HepG2 (cell line): ENCODE measurements at regions not wholly inside any gene's neighbourhood (a gene's known extent, or its start where the extent isn't known, plus 50 kb on each side); places are given as distances from the start of the nearest gene placed in this dataset.
A peak's percentile ranks its signal among the peaks of the same experiment; 100 is the strongest.

Experiments used
- ATAC-seq: fragments of 200-7000 bp; cut with Tn5 transposase; 3 replicates; pipeline ENCODE4 v1.9.1; 2020; ENCODE audit warnings: mild to moderate bottlenecking, moderate library complexity
- BruUV-seq: library from RNA; stranded (reverse); fragments of 400-500 nt; replicated peaks from 2 replicates; lab custom pipeline; 2021; lab: Mats Ljungman, UMichigan
- CTCF ChIA-PET: fragments of 300-600 bp; formaldehyde crosslinking; extraction: SDS; loops from one replicate; lab custom pipeline; 2021; ENCODE audit warnings: low total read pairs, inconsistent platforms, low intra/inter-chr PET ratio; lab: Yijun Ruan, JAX
- POLR2A ChIA-PET: fragments of 350-600 bp; sonication (Branson Sonifier 250); formaldehyde crosslinking; loops from one replicate; lab custom pipeline; 2020; ENCODE audit warnings: antibody characterized with exemption, inconsistent platforms; lab: Yijun Ruan, JAX
- DNase-seq: peaks from one replicate; pipeline ENCODE4 v3.0.0-alpha.2; 2015; ENCODE audit warnings: low spot score
- FAIRE-seq: peaks from 3 replicates; lab custom pipeline; 2011; peaks lifted over from hg19 to GRCh38; lab: Jason Lieb, UNC
- H2AFZ ChIP-seq: one replicate; pipeline ENCODE4 v1.6.1; 2011; ENCODE audit warnings: low read length, inconsistent platforms
- H3K27ac ChIP-seq: fragments of 300-600 bp; 3 replicates; pipeline ENCODE4 v1.8.0; 2011; ENCODE audit warnings: mixed run types, mild to moderate bottlenecking, mixed read lengths, low read length, inconsistent platforms; ENCODE audit not compliant: insufficient read depth; ENCODE audit errors: extremely low read length
- H3K27me3 ChIP-seq, 2 experiments: fragments of 200-600 bp in 1 of 2; 2 replicates in 1 of 2; 3 replicates in 1 of 2; pipeline versions ENCODE4 v1.6.0 to v1.8.0; 2011; ENCODE audit warnings: low read length in 2 of 2, mild to moderate bottlenecking in 2 of 2, moderate library complexity in 2 of 2, inconsistent platforms in 1 of 2; ENCODE audit not compliant: insufficient read depth in 2 of 2, control insufficient read depth in 1 of 2
- H3K36me3 ChIP-seq, 2 experiments: fragments of 200-600 bp in 1 of 2; replicated peaks in 1 of 2; 2 replicates in 1 of 2; 3 replicates in 1 of 2; pipeline versions ENCODE4 v1.5.1 to v1.8.0; 2011; ENCODE audit warnings: low read length in 2 of 2, inconsistent platforms in 1 of 2; ENCODE audit not compliant: insufficient read depth in 2 of 2, control insufficient read depth in 1 of 2
- H3K4me1 ChIP-seq: 2 replicates; pipeline ENCODE4 v1.5.1; 2012; ENCODE audit warnings: low read length, inconsistent platforms; ENCODE audit not compliant: insufficient read depth
- H3K4me2 ChIP-seq: 2 replicates; pipeline ENCODE4 v1.6.0; 2011; ENCODE audit warnings: low read depth, low read length, inconsistent platforms
- H3K4me3 ChIP-seq, 3 experiments: fragments of 200-600 bp in 1 of 3; sonication (generic), shearing (Covaris generic) in 1 of 3; replicated peaks in 1 of 3; 2 replicates each; pipeline ENCODE4 v1.5.1; 2011 to 2016; ENCODE audit warnings: low read length in 3 of 3, inconsistent platforms in 2 of 3, low read depth in 2 of 3, mild to moderate bottlenecking in 2 of 3, control low read depth in 1 of 3, mixed read lengths in 1 of 3; ENCODE audit not compliant: insufficient read depth in 1 of 3
- H3K79me2 ChIP-seq: one replicate; pipeline ENCODE4 v1.6.1; 2011; ENCODE audit warnings: low read length, inconsistent platforms; ENCODE audit not compliant: insufficient read depth
- H3K9ac ChIP-seq: 2 replicates; pipeline ENCODE4 v1.6.0; 2011; ENCODE audit warnings: mild to moderate bottlenecking, low read depth, low read length, inconsistent platforms; ENCODE audit not compliant: insufficient read depth
- H3K9me3 ChIP-seq: 2 replicates; pipeline ENCODE4 v1.5.1; 2012; ENCODE audit warnings: mild to moderate bottlenecking, low read length
- H4K20me1 ChIP-seq: 2 replicates; pipeline ENCODE4 v1.6.0; 2011; ENCODE audit warnings: inconsistent platforms, mild to moderate bottlenecking, low read length, moderate library complexity; ENCODE audit not compliant: insufficient read depth
- CSRNP1 ChIP-seq: sonication (generic); formaldehyde crosslinking; IDR thresholded peaks from 2 replicates; pipeline ENCODE4 v1.8.1; 2023; ENCODE audit warnings: mild to moderate bottlenecking, missing genetic modification reagents
- HIC2 ChIP-seq: sonication (generic); formaldehyde crosslinking; IDR thresholded peaks from 2 replicates; pipeline ENCODE4 v1.9.0; 2022; ENCODE audit warnings: low read depth, missing genetic modification reagents
- HNRNPLL ChIP-seq: fragments of 200-400 bp; formaldehyde crosslinking; IDR thresholded peaks from 2 replicates; pipeline ENCODE4 v1.6.1; 2017; ENCODE audit warnings: mild to moderate bottlenecking, low read depth, low read length; ENCODE audit not compliant: poor library complexity, severe bottlenecking
- ZBTB14 ChIP-seq: sonication (generic); formaldehyde crosslinking; IDR thresholded peaks from 2 replicates; pipeline ENCODE4 v1.4.0; 2020; ENCODE audit warnings: missing genetic modification reagents
- ZBTB7B ChIP-seq: sonication (generic); formaldehyde crosslinking; IDR thresholded peaks from 2 replicates; pipeline ENCODE4 v1.4.0; 2020; ENCODE audit warnings: missing genetic modification reagents
- ZNF256 ChIP-seq: sonication (generic); formaldehyde crosslinking; conservative IDR thresholded peaks from 2 replicates; pipeline ENCODE4 v1.4.0; 2020; ENCODE audit warnings: missing genetic modification reagents
- ZNF331 ChIP-seq: sonication (generic); formaldehyde crosslinking; IDR thresholded peaks from 2 replicates; pipeline ENCODE4 v1.4.0; 2020; ENCODE audit warnings: missing genetic modification reagents
- ZNF547 ChIP-seq: sonication (generic); formaldehyde crosslinking; IDR thresholded peaks from 2 replicates; pipeline ENCODE4 v1.5.1; 2020; ENCODE audit warnings: mild to moderate bottlenecking, missing genetic modification reagents
- ZNF589 ChIP-seq: sonication (generic); formaldehyde crosslinking; conservative IDR thresholded peaks from 2 replicates; pipeline ENCODE4 v1.8.0; 2022; ENCODE audit warnings: mild to moderate bottlenecking, moderate library complexity, missing genetic modification reagents
- ZNF670 ChIP-seq: sonication (generic); formaldehyde crosslinking; IDR thresholded peaks from 2 replicates; pipeline ENCODE4 v1.8.0; 2022; ENCODE audit warnings: mild to moderate bottlenecking, missing genetic modification reagents, borderline replicate concordance
- WGBS: methylation state at CpG from one replicate; pipeline ENCODE4 v1.1.6; 2017; ENCODE audit warnings: low lambda C conversion rate; 5-methylcytosine and 5-hydroxymethylcytosine counted together
- in situ Hi-C: cut with HindIII; loops from 2 replicates; pipeline ENCODE4 v1.10.0; 2017; ENCODE audit warnings: low pct_unique_long_range_greater_than_20kb; ENCODE audit not compliant: extremely low pct_ligation_motif_present
- intact Hi-C: fragments of 100-400 bp; cut with micrococcal nuclease; formaldehyde crosslinking; loops from one replicate; pipeline ENCODE4 v1.10.0; 2022; ENCODE audit not compliant: unreplicated experiment
- TF ChIP-seq, protein P1 (sequence below): sonication (generic); formaldehyde crosslinking; IDR thresholded peaks from 2 replicates; pipeline ENCODE4 v1.5.0; 2020; ENCODE audit warnings: mild to moderate bottlenecking, missing genetic modification reagents
- TF ChIP-seq, protein P2 (sequence below): sonication (generic); formaldehyde crosslinking; IDR thresholded peaks from 2 replicates; pipeline ENCODE4 v1.8.0; 2022; ENCODE audit warnings: missing genetic modification reagents, low read depth, mild to moderate bottlenecking, borderline replicate concordance

GRCh38 chr2:8574196-8575037 is 107.4 kb upstream of the ID2 start (continued):
- TF ChIP-seq ZNF331, result peak; percentile 48; the same call in 1 of the 2 replicates
- TF ChIP-seq ZNF547, result peak; percentile 84
- peak; percentile 67 for TF ChIP-seq HNRNPLL
- TF ChIP-seq ZNF670 (CRISPR knock-in tag), result peak; percentile 78
- TF ChIP-seq, all 625 proteins: peak for 350

DNA sequence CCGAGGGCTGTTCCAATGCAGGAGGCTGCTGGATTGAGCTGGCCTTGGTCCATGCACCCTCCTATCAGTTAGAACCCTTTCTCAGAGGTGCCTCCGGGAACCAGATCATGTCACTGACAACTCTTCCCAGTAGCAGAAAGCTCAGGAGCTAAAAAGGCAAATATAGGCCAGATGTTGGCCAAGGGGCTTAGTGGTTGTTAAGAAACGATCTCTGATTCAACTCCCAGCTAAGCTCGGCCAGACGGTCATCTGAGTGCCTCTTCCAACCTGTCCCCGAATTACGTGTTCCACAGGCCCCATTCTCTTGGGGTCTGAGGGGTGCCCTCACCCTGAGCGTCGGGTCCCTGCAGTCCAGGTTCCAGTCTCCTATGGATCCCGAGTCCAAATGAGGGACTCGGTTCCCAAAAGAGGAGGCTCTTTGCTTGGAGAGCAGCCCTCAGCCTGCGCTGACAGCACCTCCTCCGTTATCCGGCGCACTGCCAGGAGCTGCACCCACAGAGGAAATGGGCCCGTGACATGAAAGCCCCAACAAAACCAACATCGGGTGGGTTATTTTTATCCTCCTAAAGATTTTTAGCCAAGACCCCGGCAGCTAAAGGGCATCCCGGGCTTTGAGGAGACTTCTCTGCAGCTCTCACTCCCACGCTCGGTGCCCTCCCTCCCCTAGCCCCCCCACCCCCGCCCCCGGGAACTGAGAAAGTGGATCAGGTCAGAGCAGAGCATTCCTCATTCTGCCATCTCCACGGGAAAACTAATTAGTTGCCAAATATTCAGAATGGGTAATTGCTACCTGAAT is 106.6 kb upstream of the ID2 start:
- in situ Hi-C loops, result no loop called here
- peak overlapping the region; percentile 92 for H3K4me2 ChIP-seq
- WGBS, result 50% methylated on average over 23 of the region's 24 CpGs
- TF ChIP-seq, protein P1, sequence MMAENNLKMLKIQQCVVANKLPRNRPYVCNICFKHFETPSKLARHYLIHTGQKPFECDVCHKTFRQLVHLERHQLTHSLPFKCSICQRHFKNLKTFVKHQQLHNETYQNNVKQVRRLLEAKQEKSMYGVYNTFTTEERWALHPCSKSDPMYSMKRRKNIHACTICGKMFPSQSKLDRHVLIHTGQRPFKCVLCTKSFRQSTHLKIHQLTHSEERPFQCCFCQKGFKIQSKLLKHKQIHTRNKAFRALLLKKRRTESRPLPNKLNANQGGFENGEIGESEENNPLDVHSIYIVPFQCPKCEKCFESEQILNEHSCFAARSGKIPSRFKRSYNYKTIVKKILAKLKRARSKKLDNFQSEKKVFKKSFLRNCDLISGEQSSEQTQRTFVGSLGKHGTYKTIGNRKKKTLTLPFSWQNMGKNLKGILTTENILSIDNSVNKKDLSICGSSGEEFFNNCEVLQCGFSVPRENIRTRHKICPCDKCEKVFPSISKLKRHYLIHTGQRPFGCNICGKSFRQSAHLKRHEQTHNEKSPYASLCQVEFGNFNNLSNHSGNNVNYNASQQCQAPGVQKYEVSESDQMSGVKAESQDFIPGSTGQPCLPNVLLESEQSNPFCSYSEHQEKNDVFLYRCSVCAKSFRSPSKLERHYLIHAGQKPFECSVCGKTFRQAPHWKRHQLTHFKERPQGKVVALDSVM, result no peak
- no peak for TF ChIP-seq ZNF256 (CRISPR knock-in tag)
- TF ChIP-seq, protein P2, sequence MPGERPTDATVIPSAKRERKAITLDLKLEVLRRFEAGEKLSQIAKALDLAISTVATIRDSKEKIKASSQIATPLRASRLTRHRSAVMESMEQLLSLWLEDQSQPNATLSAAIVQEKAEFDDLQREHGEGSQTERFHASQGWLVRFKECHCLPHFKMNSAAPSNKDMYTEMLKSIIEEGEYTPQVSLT (CRISPR knock-in tag), result no peak
- TF ChIP-seq CSRNP1 (CRISPR knock-in tag), result no peak
- no peak for TF ChIP-seq ZBTB14 (CRISPR knock-in tag)
- peak; percentile 14; the same call in 1 of the 2 replicates for TF ChIP-seq ZBTB7B
- TF ChIP-seq ZNF589, result no peak
- TF ChIP-seq HIC2 (CRISPR knock-in tag), result no peak

More for the DNA sequence above, 106.6 kb upstream of the ID2 start:
- H3K9ac ChIP-seq, result peak overlapping the region; percentile 68
- H3K79me2 ChIP-seq, result no peaks in the 10 kb centered on the region
- H4K20me1 ChIP-seq, result no peaks in the 10 kb centered on the region
- H3K27me3 ChIP-seq, result no peaks in the 10 kb centered on the region; a peak in 1 of 5 replicates
- ChIA-PET POLR2A (interaction anchor here (0.8 to 6.0 kb wide), 23 partner anchors 8 to 659 kb away, joined by 3 to 313 read pairs (median 8); partner anchors contain the start of gene ID2), CTCF (no interaction called here)
- H3K4me1 ChIP-seq, result peaks cover 83% of the 10 kb centered on the region
- H2AFZ ChIP-seq, result no peak overlapping the region
- intact Hi-C loops, result no loop called here
- BruUV-seq, result no TSS peak
- FAIRE-seq (no peak), ATAC-seq (peak; percentile 18), DNase-seq (peak; percentile 44)
- peak overlapping the region; percentile 82 for H3K27ac ChIP-seq
- H3K36me3 ChIP-seq, result no peaks in the 10 kb centered on the region
- no peaks in the 10 kb centered on the region for H3K9me3 ChIP-seq
- peak overlapping the region; percentile 32 to 71 (median 51) for H3K4me3 ChIP-seq
